ENCODE measurements at regions not wholly inside any gene's neighbourhood (a gene's known extent, or its start where the extent isn't known, plus 50 kb on each side); places are given as distances from the start of the nearest gene placed in this dataset.
A peak's percentile ranks its signal among the peaks of the same experiment; 100 is the strongest.

- no peak overlapping the region for H2AFZ ChIP-seq (ENCODE audit: control insufficient read depth, low read length)
- no peaks in the 10 kb centered on the region for H4K20me1 ChIP-seq (ENCODE audit: control insufficient read depth, extremely low read depth, insufficient read depth, low read length)
- DNase-seq (ENCODE audit: low read depth, low spot score) (no peak), FAIRE-seq (no peak)
- no peaks in the 10 kb centered on the region for H3K9me1 ChIP-seq (ENCODE audit: control insufficient read depth, extremely low read depth, insufficient read depth, low read length)
- dilution Hi-C loops (cut with MboI; ENCODE audit: extremely low pct_ligation_motif_present, low sequenced_read_pairs): no loop called here
- TF ChIP-seq EZH2 (IDR thresholded peaks at IDR 0.05; ENCODE audit: low read length) (no peak), CTCF (optimal IDR thresholded peaks at IDR 0.05 in 1 of 3, IDR thresholded peaks at IDR 0.05 in 1 of 3, conservative IDR thresholded peaks at IDR 0.05 in 1 of 3; ENCODE audit: extremely low read depth in 1 of 3, insufficient read depth in 2 of 3, low read length in 3 of 3) (no peak)
- no peaks in the 10 kb centered on the region for H3K9me3 ChIP-seq (ENCODE audit: control insufficient read depth, low read depth, low read length)
- no peak overlapping the region for H3K9ac ChIP-seq (ENCODE audit: control insufficient read depth, extremely low read depth, insufficient read depth, low read length)
- H3K4me1 ChIP-seq (ENCODE audit: control insufficient read depth, extremely low read depth, insufficient read depth, low read length): peaks cover 23% of the 10 kb centered on the region
- no peaks in the 10 kb centered on the region for H3K27me3 ChIP-seq (ENCODE audit: control insufficient read depth, extremely low read depth, insufficient read depth, low read length)
- H3K27ac ChIP-seq (ENCODE audit: control insufficient read depth, insufficient read depth, low read length): peak overlapping the region; percentile 27
- H3K36me3 ChIP-seq (ENCODE audit: control insufficient read depth in 2 of 2, extremely low read depth in 1 of 2, insufficient read depth in 2 of 2, low read length in 2 of 2): no peaks in the 10 kb centered on the region
- no peak overlapping the region for H3K4me3 ChIP-seq (ENCODE audit: control insufficient read depth in 2 of 3, extremely low read depth in 1 of 3, insufficient read depth in 2 of 3, low read depth in 1 of 3, low read length in 3 of 3)
- no peaks in the 10 kb centered on the region for H3K79me2 ChIP-seq (ENCODE audit: control insufficient read depth, insufficient read depth, low read length)
- no peak overlapping the region for H3K4me2 ChIP-seq (ENCODE audit: control insufficient read depth, extremely low read depth, insufficient read depth, low read depth, low read length)
Observed at GRCh38 chr6:48474830-48475229, 363.8 kb upstream of the PTCHD4 start.

GRCh38 chr6:48474136-48474535 lies 363.1 kb upstream of the PTCHD4 start:
- DNase-seq (ENCODE audit: low read depth, low spot score) (no peak), FAIRE-seq (no peak)
- dilution Hi-C loops (cut with MboI; ENCODE audit: extremely low pct_ligation_motif_present, low sequenced_read_pairs): no loop called here
- Histone ChIP-seq H3K27me3 (ENCODE audit: control insufficient read depth, extremely low read depth, insufficient read depth, low read length) (no peaks in the 10 kb centered on the region), H3K27ac (ENCODE audit: control insufficient read depth, insufficient read depth, low read length) (no peak overlapping the region), H3K9me3 (ENCODE audit: control insufficient read depth, low read depth, low read length) (no peaks in the 10 kb centered on the region), H2AFZ (ENCODE audit: control insufficient read depth, low read length) (no peak overlapping the region), H3K4me3 (ENCODE audit: control insufficient read depth in 2 of 3, extremely low read depth in 1 of 3, insufficient read depth in 2 of 3, low read depth in 1 of 3, low read length in 3 of 3) (no peak overlapping the region), H3K9ac (ENCODE audit: control insufficient read depth, extremely low read depth, insufficient read depth, low read length) (no peak overlapping the region), H3K4me1 (ENCODE audit: control insufficient read depth, extremely low read depth, insufficient read depth, low read length) (peaks cover 23% of the 10 kb centered on the region), H3K9me1 (ENCODE audit: control insufficient read depth, extremely low read depth, insufficient read depth, low read length) (no peaks in the 10 kb centered on the region), H3K79me2 (ENCODE audit: control insufficient read depth, insufficient read depth, low read length) (no peaks in the 10 kb centered on the region), H3K36me3 (ENCODE audit: control insufficient read depth in 2 of 2, extremely low read depth in 1 of 2, insufficient read depth in 2 of 2, low read length in 2 of 2) (no peaks in the 10 kb centered on the region), H4K20me1 (ENCODE audit: control insufficient read depth, extremely low read depth, insufficient read depth, low read length) (no peaks in the 10 kb centered on the region), H3K4me2 (ENCODE audit: control insufficient read depth, extremely low read depth, insufficient read depth, low read depth, low read length) (no peak overlapping the region)
- TF ChIP-seq EZH2 (IDR thresholded peaks at IDR 0.05; ENCODE audit: low read length) (no peak), CTCF (optimal IDR thresholded peaks at IDR 0.05 in 1 of 3, IDR thresholded peaks at IDR 0.05 in 1 of 3, conservative IDR thresholded peaks at IDR 0.05 in 1 of 3; ENCODE audit: extremely low read depth in 1 of 3, insufficient read depth in 2 of 3, low read length in 3 of 3) (no peak)

All from keratinocyte (primary cell).